ENCODE measurements at regions not wholly inside any gene's neighbourhood (a gene's known extent, or its start where the extent isn't known, plus 50 kb on each side); places are given as distances from the start of the nearest gene placed in this dataset.
A peak's percentile ranks its signal among the peaks of the same experiment; 100 is the strongest.

GRCh38 chr6:156725712-156726111 lies 51.5 kb upstream of the ARID1B start:
- no peak for DNase-seq

GRCh38 chr6:156720691-156721685 lies 56.2 kb upstream of the ARID1B start:
- no peak for DNase-seq

GRCh38 chr6:156719720-156720563 lies 57.2 kb upstream of the ARID1B start:
- peak; percentile 88 for DNase-seq

GRCh38 chr6:156719395-156719719 lies 57.8 kb upstream of the ARID1B start:
- no peak for DNase-seq

- peak; percentile 57 for DNase-seq
These were observed 58.4 kb upstream of the ARID1B start for GRCh38 chr6:156718647-156719394.

GRCh38 chr6:156717542-156717941 lies 59.6 kb upstream of the ARID1B start:
- no peak for DNase-seq

- no peak for DNase-seq
These were observed 61.3 kb upstream of the ARID1B start for GRCh38 chr6:156715839-156716238.

- no peak for DNase-seq
These were observed 63.6 kb upstream of the ARID1B start for GRCh38 chr6:156713548-156713947.

GRCh38 chr6:156710479-156710878 lies 66.7 kb upstream of the ARID1B start:
- DNase-seq = no peak

- no peak for DNase-seq
These were observed 69.4 kb upstream of the ARID1B start for GRCh38 chr6:156707818-156708217.

GRCh38 chr6:156703719-156704118 lies 73.5 kb upstream of the ARID1B start:
- peak; percentile 37 for DNase-seq

- DNase-seq = no peak
These were observed 75.2 kb upstream of the ARID1B start for GRCh38 chr6:156701966-156702365.

GRCh38 chr6:156700440-156701057 lies 76.6 kb upstream of the ARID1B start:
- no peak for DNase-seq

- no peak for DNase-seq
These were observed 77.2 kb upstream of the ARID1B start for GRCh38 chr6:156699935-156700334.

- DNase-seq = peak; percentile 80
These were observed 78.2 kb upstream of the ARID1B start for GRCh38 chr6:156699017-156699421.

- DNase-seq = no peak
These were observed 78.8 kb upstream of the ARID1B start for GRCh38 chr6:156698239-156699016.

GRCh38 chr6:156697225-156697830 lies 79.8 kb upstream of the ARID1B start:
- no peak for DNase-seq

GRCh38 chr6:156695742-156696141 lies 81.4 kb upstream of the ARID1B start:
- no peak for DNase-seq

GRCh38 chr6:156694679-156695078 lies 82.5 kb upstream of the ARID1B start:
- DNase-seq = no peak

GRCh38 chr6:156691018-156691417 lies 86.2 kb upstream of the ARID1B start:
- DNase-seq = no peak

- DNase-seq = no peak
These were observed 87.5 kb upstream of the ARID1B start for GRCh38 chr6:156689656-156690055.
